Lung (tissue), 11 donors: ENCODE measurements at regions not wholly inside any gene's neighbourhood (a gene's known extent, or its start where the extent isn't known, plus 50 kb on each side); places are given as distances from the start of the nearest gene placed in this dataset.

Source experiments
- ATAC-seq: fragments of 200-7000 bp; cut with Tn5 transposase; one replicate; pipeline ENCODE4 v1.9.1; 2020; ENCODE audit warnings: moderate number of reproducible peaks; ENCODE audit not compliant: insufficient read depth, low FRiP score
- DNase-seq, 3 donors: peaks; one replicate each; pipeline ENCODE4 v3.0.0-alpha.2; 2013 to 2017
- H3K27ac ChIP-seq, 2 donors: one replicate each; pipeline ENCODE4 v1.5.1; 2013; ENCODE audit warnings: mild to moderate bottlenecking in 2 of 2, moderate library complexity in 2 of 2, control low read depth in 1 of 2, inconsistent platforms in 1 of 2, low read depth in 1 of 2, low read length in 1 of 2
- H3K27me3 ChIP-seq, 3 donors: one replicate each; pipeline ENCODE4 v1.5.1; 2013; ENCODE audit warnings: low read length in 2 of 3; ENCODE audit not compliant: control insufficient read depth in 3 of 3, insufficient read depth in 3 of 3
- H3K36me3 ChIP-seq, 4 donors: one replicate each; pipeline ENCODE4 v1.5.1; 2013; ENCODE audit warnings: low read length in 4 of 4, mild to moderate bottlenecking in 1 of 4, moderate library complexity in 1 of 4; ENCODE audit not compliant: control insufficient read depth in 4 of 4, insufficient read depth in 4 of 4
- H3K4me1 ChIP-seq, 5 donors: one replicate each; pipeline ENCODE4 v1.5.1; 2013; ENCODE audit warnings: low read length in 5 of 5, mild to moderate bottlenecking in 2 of 5, moderate library complexity in 1 of 5; ENCODE audit not compliant: control insufficient read depth in 5 of 5, insufficient read depth in 5 of 5
- H3K4me3 ChIP-seq: one replicate; pipeline ENCODE4 v1.5.1; 2013; ENCODE audit warnings: mild to moderate bottlenecking, control low read depth, moderate library complexity
- H3K9ac ChIP-seq, 2 donors: one replicate each; pipeline ENCODE4 v1.5.1; 2013; ENCODE audit warnings: low read length in 2 of 2, control low read depth in 1 of 2; ENCODE audit not compliant: insufficient read depth in 1 of 2
- H3K9me3 ChIP-seq, 4 donors: one replicate each; pipeline ENCODE4 v1.5.1; 2013; ENCODE audit warnings: low read length in 3 of 4, mild to moderate bottlenecking in 1 of 4, moderate library complexity in 1 of 4; ENCODE audit not compliant: control insufficient read depth in 4 of 4, insufficient read depth in 3 of 4
- WGBS, 2 donors: extraction: QIAGEN DNeasy Blood & Tissue Kit; methylation state at CpG; one replicate each; pipeline ENCODE4 v1.1.7; 2013; 5-methylcytosine and 5-hydroxymethylcytosine counted together
- TF ChIP-seq, protein P1 (sequence below): IDR thresholded peaks from 2 replicates; pipeline ENCODE4 v1.5.1; 2012; ENCODE audit warnings: mild to moderate bottlenecking; ENCODE audit errors: control extremely low read depth, extremely low read depth
- donor health status: control.
- donor health status: control.
- donor health status: Bipolar disorder and iron deficiency.
- donor health status: healthy.
- donor health status: DM: yes; HTN: yes; CAD: no.

GRCh38 chr11:103844327-103845215 lies 191.9 kb upstream of the DDI1 start:
- Histone ChIP-seq H3K4me3 (no peak overlapping the region), H3K9me3 (no peaks in the 10 kb centered on the region), H3K9ac (no peak overlapping the region), H3K27ac (no peak overlapping the region), H3K36me3 (no peaks in the 10 kb centered on the region), H3K27me3 (no peaks in the 10 kb centered on the region), H3K4me1 (peaks cover 0 to 6% (median 2%) of the 10 kb centered on the region in 5 donors)
- TF ChIP-seq, protein P1, sequence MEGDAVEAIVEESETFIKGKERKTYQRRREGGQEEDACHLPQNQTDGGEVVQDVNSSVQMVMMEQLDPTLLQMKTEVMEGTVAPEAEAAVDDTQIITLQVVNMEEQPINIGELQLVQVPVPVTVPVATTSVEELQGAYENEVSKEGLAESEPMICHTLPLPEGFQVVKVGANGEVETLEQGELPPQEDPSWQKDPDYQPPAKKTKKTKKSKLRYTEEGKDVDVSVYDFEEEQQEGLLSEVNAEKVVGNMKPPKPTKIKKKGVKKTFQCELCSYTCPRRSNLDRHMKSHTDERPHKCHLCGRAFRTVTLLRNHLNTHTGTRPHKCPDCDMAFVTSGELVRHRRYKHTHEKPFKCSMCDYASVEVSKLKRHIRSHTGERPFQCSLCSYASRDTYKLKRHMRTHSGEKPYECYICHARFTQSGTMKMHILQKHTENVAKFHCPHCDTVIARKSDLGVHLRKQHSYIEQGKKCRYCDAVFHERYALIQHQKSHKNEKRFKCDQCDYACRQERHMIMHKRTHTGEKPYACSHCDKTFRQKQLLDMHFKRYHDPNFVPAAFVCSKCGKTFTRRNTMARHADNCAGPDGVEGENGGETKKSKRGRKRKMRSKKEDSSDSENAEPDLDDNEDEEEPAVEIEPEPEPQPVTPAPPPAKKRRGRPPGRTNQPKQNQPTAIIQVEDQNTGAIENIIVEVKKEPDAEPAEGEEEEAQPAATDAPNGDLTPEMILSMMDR: no peak
- 79 to 97% methylated on average over 7 of the region's 7 CpGs for WGBS, 2 donors
- DNase-seq (no peak), ATAC-seq (no peak)

GRCh38 chr11:103845331-103845730 lies 191.1 kb upstream of the DDI1 start:
- Histone ChIP-seq H3K4me3 (no peak overlapping the region), H3K36me3 (no peaks in the 10 kb centered on the region), H3K27me3 (no peaks in the 10 kb centered on the region), H3K4me1 (peaks cover 0 to 6% (median 2%) of the 10 kb centered on the region in 5 donors), H3K9ac (no peak overlapping the region), H3K27ac (no peak overlapping the region), H3K9me3 (no peaks in the 10 kb centered on the region)
- TF ChIP-seq, protein P1: no peak
- DNase-seq (no peak), ATAC-seq (no peak)
- 61 to 66% methylated on average over 1 of the region's 1 CpG for WGBS, 2 donors

DNA sequence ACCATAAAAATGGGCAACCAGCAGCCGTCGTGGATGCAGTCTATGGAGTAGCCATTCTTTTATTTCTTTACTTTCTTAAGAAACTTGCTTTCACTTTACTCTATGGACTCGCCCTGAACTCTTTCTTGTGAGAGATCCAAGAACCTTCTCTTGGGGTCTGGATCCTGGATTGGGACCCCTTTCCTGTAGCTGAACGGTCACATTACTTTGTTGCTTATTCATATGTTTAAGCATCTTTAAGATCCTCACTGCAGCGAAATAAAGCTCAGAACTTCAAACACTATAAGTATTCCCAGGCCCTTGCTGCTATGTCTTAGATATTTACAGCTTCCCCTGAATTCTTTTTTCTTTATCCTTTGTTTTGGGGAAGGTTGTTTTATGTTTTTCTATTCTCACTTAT lies 187.8 kb upstream of the DDI1 start:
- Histone ChIP-seq H3K9ac (no peak overlapping the region), H3K27me3 (no peaks in the 10 kb centered on the region), H3K36me3 (no peaks in the 10 kb centered on the region), H3K4me1 (peaks cover 0 to 7% (median 5%) of the 10 kb centered on the region in 5 donors), H3K9me3 (no peaks in the 10 kb centered on the region), H3K27ac (no peak overlapping the region), H3K4me3 (no peak overlapping the region)
- DNase-seq (no peak), ATAC-seq (no peak)
- WGBS, 2 donors: 90 to 91% methylated on average over 5 of the region's 5 CpGs
- TF ChIP-seq, protein P1: no peak

GRCh38 chr11:103849366-103849765 lies 187.1 kb upstream of the DDI1 start:
- H3K4me1 ChIP-seq: peaks cover 0 to 7% (median 5%) of the 10 kb centered on the region in 5 donors
- H3K36me3 ChIP-seq: no peaks in the 10 kb centered on the region
- no peak overlapping the region for H3K27ac ChIP-seq
- WGBS, 2 donors: 57 to 71% methylated on average over 3 of the region's 3 CpGs
- no peak overlapping the region for H3K9ac ChIP-seq
- TF ChIP-seq, protein P1: no peak
- no peak overlapping the region for H3K4me3 ChIP-seq
- no peaks in the 10 kb centered on the region for H3K9me3 ChIP-seq
- ATAC-seq (no peak), DNase-seq (no peak)
- H3K27me3 ChIP-seq: no peaks in the 10 kb centered on the region
